ENCODE measurements at regions not wholly inside any gene's neighbourhood (a gene's known extent, or its start where the extent isn't known, plus 50 kb on each side); places are given as distances from the start of the nearest gene placed in this dataset.

GRCh38 chr18:57214976-57215375 is 68.1 kb downstream of the BOD1L2 start:
- TF ChIP-seq, protein P1, sequence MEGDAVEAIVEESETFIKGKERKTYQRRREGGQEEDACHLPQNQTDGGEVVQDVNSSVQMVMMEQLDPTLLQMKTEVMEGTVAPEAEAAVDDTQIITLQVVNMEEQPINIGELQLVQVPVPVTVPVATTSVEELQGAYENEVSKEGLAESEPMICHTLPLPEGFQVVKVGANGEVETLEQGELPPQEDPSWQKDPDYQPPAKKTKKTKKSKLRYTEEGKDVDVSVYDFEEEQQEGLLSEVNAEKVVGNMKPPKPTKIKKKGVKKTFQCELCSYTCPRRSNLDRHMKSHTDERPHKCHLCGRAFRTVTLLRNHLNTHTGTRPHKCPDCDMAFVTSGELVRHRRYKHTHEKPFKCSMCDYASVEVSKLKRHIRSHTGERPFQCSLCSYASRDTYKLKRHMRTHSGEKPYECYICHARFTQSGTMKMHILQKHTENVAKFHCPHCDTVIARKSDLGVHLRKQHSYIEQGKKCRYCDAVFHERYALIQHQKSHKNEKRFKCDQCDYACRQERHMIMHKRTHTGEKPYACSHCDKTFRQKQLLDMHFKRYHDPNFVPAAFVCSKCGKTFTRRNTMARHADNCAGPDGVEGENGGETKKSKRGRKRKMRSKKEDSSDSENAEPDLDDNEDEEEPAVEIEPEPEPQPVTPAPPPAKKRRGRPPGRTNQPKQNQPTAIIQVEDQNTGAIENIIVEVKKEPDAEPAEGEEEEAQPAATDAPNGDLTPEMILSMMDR (IDR thresholded peaks at IDR 0.05; ENCODE audit: insufficient read depth, low read length): no peak
- TF ChIP-seq GABPA (IDR thresholded peaks at IDR 0.05; ENCODE audit: low read depth): no peak
- no peak for TF ChIP-seq POLR2AphosphoS5 (IDR thresholded peaks at IDR 0.05; ENCODE audit: low read depth)
- TF ChIP-seq REST (IDR thresholded peaks at IDR 0.05; ENCODE audit: insufficient replicate concordance, low read depth): no peak
- TF ChIP-seq SPI1 (IDR thresholded peaks at IDR 0.05; ENCODE audit: borderline replicate concordance, low read depth): no peak

All from HL-60 (cell line).